ENCODE measurements at regions not wholly inside any gene's neighbourhood (a gene's known extent, or its start where the extent isn't known, plus 50 kb on each side); places are given as distances from the start of the nearest gene placed in this dataset.
"Not testable (repeated sequence)": the region's sequence is repeated elsewhere in the genome, so short reads cannot be mapped to it uniquely, and the experiment has no call there.

- Histone ChIP-seq H3K27me3 (ENCODE audit: control insufficient read depth in 1 of 2, insufficient read depth in 2 of 2, low read length in 2 of 2) (peaks cover 0 to 2% of the 10 kb centered on the region in 2 donors), H3K4me1 (ENCODE audit: control insufficient read depth, insufficient read depth, low read length) (no peaks in the 10 kb centered on the region), H3K4me3 (ENCODE audit: low read length in 2 of 2) (no peak overlapping the region), H3K27ac (ENCODE audit: low read length) (no peak overlapping the region), H3K36me3 (ENCODE audit: control insufficient read depth in 2 of 2, insufficient read depth in 2 of 2, low read length in 2 of 2) (no peaks in the 10 kb centered on the region), H3K9me3 (ENCODE audit: control insufficient read depth in 2 of 2, low read length in 2 of 2) (no peaks in the 10 kb centered on the region), H3K9ac (ENCODE audit: low read length in 2 of 2) (no peak overlapping the region)
Measured at GRCh38 chr10:8359467-8359866, 305.0 kb downstream of the GATA3 start.

- H3K9ac ChIP-seq (ENCODE audit: low read length in 2 of 2): no peak overlapping the region
- no peak overlapping the region for H3K4me3 ChIP-seq (ENCODE audit: low read length in 2 of 2)
- H3K27me3 ChIP-seq (ENCODE audit: control insufficient read depth in 1 of 2, insufficient read depth in 2 of 2, low read length in 2 of 2): peaks cover 0 to 2% of the 10 kb centered on the region in 2 donors
- H3K4me1 ChIP-seq (ENCODE audit: control insufficient read depth, insufficient read depth, low read length): no peaks in the 10 kb centered on the region
- no peak overlapping the region for H3K27ac ChIP-seq (ENCODE audit: low read length)
- H3K36me3 ChIP-seq (ENCODE audit: control insufficient read depth in 2 of 2, insufficient read depth in 2 of 2, low read length in 2 of 2): no peaks in the 10 kb centered on the region
- no peaks in the 10 kb centered on the region for H3K9me3 ChIP-seq (ENCODE audit: control insufficient read depth in 2 of 2, low read length in 2 of 2)
Measured at GRCh38 chr10:8360365-8360764, 305.9 kb downstream of the GATA3 start.

- H3K4me3 ChIP-seq (ENCODE audit: low read length in 2 of 2): no peak overlapping the region
- no peak overlapping the region for H3K27ac ChIP-seq (ENCODE audit: low read length)
- H3K36me3 ChIP-seq (ENCODE audit: control insufficient read depth in 2 of 2, insufficient read depth in 2 of 2, low read length in 2 of 2): no peaks in the 10 kb centered on the region
- H3K9ac ChIP-seq (ENCODE audit: low read length in 2 of 2): no peak overlapping the region
- H3K9me3 ChIP-seq (ENCODE audit: control insufficient read depth in 2 of 2, low read length in 2 of 2): no peaks in the 10 kb centered on the region
- H3K27me3 ChIP-seq (ENCODE audit: control insufficient read depth in 1 of 2, insufficient read depth in 2 of 2, low read length in 2 of 2): peaks cover 0 to 2% of the 10 kb centered on the region in 2 donors
- no peaks in the 10 kb centered on the region for H3K4me1 ChIP-seq (ENCODE audit: control insufficient read depth, insufficient read depth, low read length)
Measured at GRCh38 chr10:8360814-8361509, 306.5 kb downstream of the GATA3 start.

GRCh38 chr10:8361510-8361844, 307.0 kb downstream of the GATA3 start:
- no peak overlapping the region for H3K27ac ChIP-seq (ENCODE audit: low read length)
- H3K9me3 ChIP-seq (ENCODE audit: control insufficient read depth in 2 of 2, low read length in 2 of 2): no peaks in the 10 kb centered on the region
- no peaks in the 10 kb centered on the region for H3K36me3 ChIP-seq (ENCODE audit: control insufficient read depth in 2 of 2, insufficient read depth in 2 of 2, low read length in 2 of 2)
- no peak overlapping the region for H3K9ac ChIP-seq (ENCODE audit: low read length in 2 of 2)
- H3K27me3 ChIP-seq (ENCODE audit: control insufficient read depth in 1 of 2, insufficient read depth in 2 of 2, low read length in 2 of 2): peaks cover 0 to 2% of the 10 kb centered on the region in 2 donors
- no peak overlapping the region for H3K4me3 ChIP-seq (ENCODE audit: low read length in 2 of 2)
- H3K4me1 ChIP-seq (ENCODE audit: control insufficient read depth, insufficient read depth, low read length): no peaks in the 10 kb centered on the region

GRCh38 chr10:8365935-8366911, 311.7 kb downstream of the GATA3 start:
- Histone ChIP-seq H3K4me3 (ENCODE audit: low read length in 2 of 2) (no peak overlapping the region), H3K4me1 (ENCODE audit: control insufficient read depth, insufficient read depth, low read length) (no peaks in the 10 kb centered on the region), H3K36me3 (ENCODE audit: control insufficient read depth in 2 of 2, insufficient read depth in 2 of 2, low read length in 2 of 2) (no peaks in the 10 kb centered on the region), H3K9me3 (ENCODE audit: control insufficient read depth in 2 of 2, low read length in 2 of 2) (no peaks in the 10 kb centered on the region), H3K27ac (ENCODE audit: low read length) (no peak overlapping the region), H3K9ac (ENCODE audit: low read length in 2 of 2) (no peak overlapping the region), H3K27me3 (ENCODE audit: control insufficient read depth in 1 of 2, insufficient read depth in 2 of 2, low read length in 2 of 2) (peaks cover 0 to 2% of the 10 kb centered on the region in 2 donors)

GRCh38 chr10:8367672-8368411, 313.4 kb downstream of the GATA3 start:
- not testable (repeated sequence) for H3K27me3 ChIP-seq (ENCODE audit: control insufficient read depth in 1 of 2, insufficient read depth in 2 of 2, low read length in 2 of 2); H3K36me3 ChIP-seq (ENCODE audit: control insufficient read depth in 2 of 2, insufficient read depth in 2 of 2, low read length in 2 of 2); H3K4me1 ChIP-seq (ENCODE audit: control insufficient read depth, insufficient read depth, low read length); H3K4me3 ChIP-seq (ENCODE audit: low read length in 2 of 2); H3K27ac ChIP-seq (ENCODE audit: low read length); H3K9me3 ChIP-seq (ENCODE audit: control insufficient read depth in 2 of 2, low read length in 2 of 2); H3K9ac ChIP-seq (ENCODE audit: low read length in 2 of 2)

- Histone ChIP-seq H3K27ac (ENCODE audit: low read length) (no peak overlapping the region), H3K4me1 (ENCODE audit: control insufficient read depth, insufficient read depth, low read length) (no peaks in the 10 kb centered on the region), H3K4me3 (ENCODE audit: low read length in 2 of 2) (no peak overlapping the region), H3K27me3 (ENCODE audit: control insufficient read depth in 1 of 2, insufficient read depth in 2 of 2, low read length in 2 of 2) (no peaks in the 10 kb centered on the region), H3K9me3 (ENCODE audit: control insufficient read depth in 2 of 2, low read length in 2 of 2) (no peaks in the 10 kb centered on the region), H3K36me3 (ENCODE audit: control insufficient read depth in 2 of 2, insufficient read depth in 2 of 2, low read length in 2 of 2) (no peaks in the 10 kb centered on the region), H3K9ac (ENCODE audit: low read length in 2 of 2) (no peak overlapping the region)
Measured at GRCh38 chr10:8369666-8370065, 315.2 kb downstream of the GATA3 start.

- Histone ChIP-seq H3K36me3 (ENCODE audit: control insufficient read depth in 2 of 2, insufficient read depth in 2 of 2, low read length in 2 of 2) (no peaks in the 10 kb centered on the region), H3K27me3 (ENCODE audit: control insufficient read depth in 1 of 2, insufficient read depth in 2 of 2, low read length in 2 of 2) (no peaks in the 10 kb centered on the region), H3K9me3 (ENCODE audit: control insufficient read depth in 2 of 2, low read length in 2 of 2) (no peaks in the 10 kb centered on the region), H3K27ac (ENCODE audit: low read length) (no peak overlapping the region), H3K9ac (ENCODE audit: low read length in 2 of 2) (no peak overlapping the region), H3K4me3 (ENCODE audit: low read length in 2 of 2) (no peak overlapping the region), H3K4me1 (ENCODE audit: control insufficient read depth, insufficient read depth, low read length) (no peaks in the 10 kb centered on the region)
Measured at GRCh38 chr10:8374334-8374733, 319.8 kb downstream of the GATA3 start.

- Histone ChIP-seq H3K27me3 (ENCODE audit: control insufficient read depth in 1 of 2, insufficient read depth in 2 of 2, low read length in 2 of 2) (no peaks in the 10 kb centered on the region), H3K4me1 (ENCODE audit: control insufficient read depth, insufficient read depth, low read length) (no peaks in the 10 kb centered on the region), H3K27ac (ENCODE audit: low read length) (no peak overlapping the region), H3K36me3 (ENCODE audit: control insufficient read depth in 2 of 2, insufficient read depth in 2 of 2, low read length in 2 of 2) (no peaks in the 10 kb centered on the region), H3K4me3 (ENCODE audit: low read length in 2 of 2) (no peak overlapping the region), H3K9ac (ENCODE audit: low read length in 2 of 2) (no peak overlapping the region), H3K9me3 (ENCODE audit: control insufficient read depth in 2 of 2, low read length in 2 of 2) (no peaks in the 10 kb centered on the region)
Measured at GRCh38 chr10:8375137-8375536, 320.6 kb downstream of the GATA3 start.

- no peaks in the 10 kb centered on the region for H3K36me3 ChIP-seq (ENCODE audit: control insufficient read depth in 2 of 2, insufficient read depth in 2 of 2, low read length in 2 of 2)
- no peak overlapping the region for H3K9ac ChIP-seq (ENCODE audit: low read length in 2 of 2)
- no peaks in the 10 kb centered on the region for H3K9me3 ChIP-seq (ENCODE audit: control insufficient read depth in 2 of 2, low read length in 2 of 2)
- no peaks in the 10 kb centered on the region for H3K27me3 ChIP-seq (ENCODE audit: control insufficient read depth in 1 of 2, insufficient read depth in 2 of 2, low read length in 2 of 2)
- no peaks in the 10 kb centered on the region for H3K4me1 ChIP-seq (ENCODE audit: control insufficient read depth, insufficient read depth, low read length)
- no peak overlapping the region for H3K27ac ChIP-seq (ENCODE audit: low read length)
- no peak overlapping the region for H3K4me3 ChIP-seq (ENCODE audit: low read length in 2 of 2)
Measured at GRCh38 chr10:8378198-8378983, 323.9 kb downstream of the GATA3 start.
